G401.6 (cell line): ENCODE measurements at regions not wholly inside any gene's neighbourhood (a gene's known extent, or its start where the extent isn't known, plus 50 kb on each side); places are given as distances from the start of the nearest gene placed in this dataset.
A peak's percentile ranks its signal among the peaks of the same experiment; 100 is the strongest.
"Not testable (repeated sequence)": the region's sequence is repeated elsewhere in the genome, so short reads cannot be mapped to it uniquely, and the experiment has no call there.

Experiments
- FAIRE-seq: peaks from 2 replicates; lab custom pipeline; 2012; peaks lifted over from hg19 to GRCh38; lab: Jason Lieb, UNC

- FAIRE-seq, result no peak
These were observed 1329.5 kb upstream of the B3GALT2 start for GRCh38 chr1:194515916-194516315.

GRCh38 chr1:194512957-194513356 is 1326.5 kb upstream of the B3GALT2 start:
- FAIRE-seq, result no peak

- no peak for FAIRE-seq
These were observed 1325.9 kb upstream of the B3GALT2 start for GRCh38 chr1:194512345-194512744.

- FAIRE-seq, result no peak
These were observed 1316.8 kb upstream of the B3GALT2 start for GRCh38 chr1:194503209-194503608.

GRCh38 chr1:194495434-194495833 is 1309.0 kb upstream of the B3GALT2 start:
- no peak for FAIRE-seq

GRCh38 chr1:194487172-194487571 is 1300.8 kb upstream of the B3GALT2 start:
- no peak for FAIRE-seq

GRCh38 chr1:194485432-194485831 is 1299.0 kb upstream of the B3GALT2 start:
- FAIRE-seq, result no peak

- FAIRE-seq, result no peak
These were observed 1292.3 kb upstream of the B3GALT2 start for GRCh38 chr1:194478731-194479130.

- no peak for FAIRE-seq
These were observed 1291.5 kb upstream of the B3GALT2 start for GRCh38 chr1:194477908-194478307.

GRCh38 chr1:194476872-194477271 is 1290.5 kb upstream of the B3GALT2 start:
- no peak for FAIRE-seq

- FAIRE-seq, result no peak
These were observed 1289.9 kb upstream of the B3GALT2 start for GRCh38 chr1:194476351-194476750.

- FAIRE-seq, result no peak
These were observed 1288.3 kb upstream of the B3GALT2 start for GRCh38 chr1:194474701-194475100.

- FAIRE-seq, result no peak
These were observed 1287.4 kb upstream of the B3GALT2 start for GRCh38 chr1:194473766-194474165.

GRCh38 chr1:194469282-194469681 is 1282.9 kb upstream of the B3GALT2 start:
- FAIRE-seq, result no peak

GRCh38 chr1:194466706-194467105 is 1280.3 kb upstream of the B3GALT2 start:
- FAIRE-seq, result no peak

- no peak for FAIRE-seq
These were observed 1261.2 kb upstream of the B3GALT2 start for GRCh38 chr1:194447636-194448035.

- no peak for FAIRE-seq
These were observed 1258.8 kb upstream of the B3GALT2 start for GRCh38 chr1:194445244-194445643.

- FAIRE-seq, result no peak
These were observed 1256.6 kb upstream of the B3GALT2 start for GRCh38 chr1:194442901-194443575.

GRCh38 chr1:194437135-194437534 is 1250.7 kb upstream of the B3GALT2 start:
- FAIRE-seq, result no peak

- no peak for FAIRE-seq
These were observed 1244.7 kb upstream of the B3GALT2 start for GRCh38 chr1:194431121-194431520.

GRCh38 chr1:194420706-194421105 is 1234.3 kb upstream of the B3GALT2 start:
- no peak for FAIRE-seq

- no peak for FAIRE-seq
These were observed 1233.3 kb upstream of the B3GALT2 start for GRCh38 chr1:194419721-194420120.

GRCh38 chr1:194410756-194411155 is 1224.3 kb upstream of the B3GALT2 start:
- FAIRE-seq, result peak; percentile 41

- FAIRE-seq, result not testable (repeated sequence)
These were observed 1220.8 kb upstream of the B3GALT2 start for GRCh38 chr1:194407238-194407637.

GRCh38 chr1:194394676-194395075 is 1208.3 kb upstream of the B3GALT2 start:
- FAIRE-seq, result no peak
